ENCODE measurements at regions not wholly inside any gene's neighbourhood (a gene's known extent, or its start where the extent isn't known, plus 50 kb on each side); places are given as distances from the start of the nearest gene placed in this dataset.

DNA sequence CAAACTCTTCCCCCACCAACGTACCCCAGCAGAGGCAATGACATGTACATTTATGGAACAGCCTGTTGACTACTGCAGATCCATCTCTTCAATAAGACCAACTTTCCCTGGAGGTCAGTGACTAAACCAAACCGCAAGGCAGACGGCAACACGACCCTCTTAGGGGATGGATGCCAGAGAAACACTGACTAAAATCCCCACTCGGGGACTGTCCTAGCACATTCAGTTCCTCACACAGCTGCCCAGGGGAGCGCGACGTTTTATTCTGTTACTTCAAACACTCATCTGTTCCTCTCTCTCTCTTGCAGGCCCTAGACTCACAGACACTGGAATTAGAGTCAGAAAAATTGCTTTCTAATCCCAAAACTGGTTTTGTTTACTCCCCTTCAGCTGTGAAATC, 146.5 kb upstream of the PRSS1 start:
- no peaks in the 10 kb centered on the region for H3K9me3 ChIP-seq (ENCODE audit: control insufficient read depth in 1 of 2, insufficient read depth in 1 of 2, low read length in 2 of 2)
- Mint-ChIP-seq H3K27ac (no peak overlapping the region), H3K4me1 (ENCODE audit: low read depth) (peaks cover 7% of the 10 kb centered on the region), H3K27me3 (no peaks in the 10 kb centered on the region), H3K36me3 (ENCODE audit: low read depth) (no peaks in the 10 kb centered on the region), H3K4me3 (no peak overlapping the region), H3K9me3 (no peaks in the 10 kb centered on the region)
- H3K27me3 ChIP-seq (ENCODE audit: control insufficient read depth in 1 of 2, insufficient read depth in 2 of 2, low read length in 2 of 2), result no peaks in the 10 kb centered on the region
- ATAC-seq (ENCODE audit: poor library complexity), result no peak
- ChIA-PET POLR2A (interaction anchor here (1.9 kb wide), 1 partner anchor 206 kb away, joined by 20 read pairs; no protein-coding TSS in a partner anchor), CTCF (interaction anchor here (1.1 to 2.3 kb wide), 2 partner anchors 263 to 613 kb away, joined by 4 to 13 read pairs; no protein-coding TSS in a partner anchor)
- intact Hi-C loops (cut with DNase I, micrococcal nuclease), result loop anchor here in 1 of 2 experiments (2.0 kb wide), 1 partner anchor 402 kb away; no protein-coding TSS in a partner anchor
- TF ChIP-seq, protein P1, sequence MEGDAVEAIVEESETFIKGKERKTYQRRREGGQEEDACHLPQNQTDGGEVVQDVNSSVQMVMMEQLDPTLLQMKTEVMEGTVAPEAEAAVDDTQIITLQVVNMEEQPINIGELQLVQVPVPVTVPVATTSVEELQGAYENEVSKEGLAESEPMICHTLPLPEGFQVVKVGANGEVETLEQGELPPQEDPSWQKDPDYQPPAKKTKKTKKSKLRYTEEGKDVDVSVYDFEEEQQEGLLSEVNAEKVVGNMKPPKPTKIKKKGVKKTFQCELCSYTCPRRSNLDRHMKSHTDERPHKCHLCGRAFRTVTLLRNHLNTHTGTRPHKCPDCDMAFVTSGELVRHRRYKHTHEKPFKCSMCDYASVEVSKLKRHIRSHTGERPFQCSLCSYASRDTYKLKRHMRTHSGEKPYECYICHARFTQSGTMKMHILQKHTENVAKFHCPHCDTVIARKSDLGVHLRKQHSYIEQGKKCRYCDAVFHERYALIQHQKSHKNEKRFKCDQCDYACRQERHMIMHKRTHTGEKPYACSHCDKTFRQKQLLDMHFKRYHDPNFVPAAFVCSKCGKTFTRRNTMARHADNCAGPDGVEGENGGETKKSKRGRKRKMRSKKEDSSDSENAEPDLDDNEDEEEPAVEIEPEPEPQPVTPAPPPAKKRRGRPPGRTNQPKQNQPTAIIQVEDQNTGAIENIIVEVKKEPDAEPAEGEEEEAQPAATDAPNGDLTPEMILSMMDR (IDR thresholded peaks at IDR 0.05), result no peak
- no peaks in the 10 kb centered on the region for H3K36me3 ChIP-seq (ENCODE audit: insufficient read depth, low read length)
- no peaks in the 10 kb centered on the region for H3K4me1 ChIP-seq (ENCODE audit: insufficient read depth, low read length)
- DNase-seq, result no peak
- no peak overlapping the region for H3K27ac ChIP-seq (ENCODE audit: low read depth in 1 of 2, low read length in 2 of 2)
- H3K4me3 ChIP-seq (ENCODE audit: low read length), result no peak overlapping the region

DNA sequence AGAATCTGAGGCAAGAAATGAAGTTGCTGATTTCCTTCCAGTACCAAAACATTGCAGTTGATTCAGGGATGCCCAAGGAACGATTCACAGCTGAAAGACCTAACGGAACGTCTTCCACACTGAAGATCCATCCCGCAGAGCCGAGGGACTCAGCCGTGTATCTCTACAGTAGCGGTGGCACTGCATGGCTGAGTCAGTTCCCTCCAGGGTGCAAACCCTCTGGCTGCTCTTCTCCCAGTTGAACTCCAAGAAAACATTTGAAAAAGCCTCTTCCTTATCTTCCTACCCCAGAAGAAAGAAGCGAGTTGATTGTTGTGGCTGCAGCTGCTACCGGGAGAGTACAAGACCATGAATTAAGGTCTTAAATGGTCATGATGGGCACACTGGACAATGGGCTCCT, 147.1 kb upstream of the PRSS1 start:
- ChIA-PET CTCF (no interaction called here), POLR2A (no interaction called here)
- Mint-ChIP-seq H3K27ac (no peak overlapping the region), H3K4me3 (no peak overlapping the region), H3K4me1 (ENCODE audit: low read depth) (peaks cover 7% of the 10 kb centered on the region), H3K9me3 (no peaks in the 10 kb centered on the region), H3K27me3 (no peaks in the 10 kb centered on the region), H3K36me3 (ENCODE audit: low read depth) (no peaks in the 10 kb centered on the region)
- Histone ChIP-seq H3K27ac (ENCODE audit: low read depth in 1 of 2, low read length in 2 of 2) (no peak overlapping the region), H3K36me3 (ENCODE audit: insufficient read depth, low read length) (no peaks in the 10 kb centered on the region), H3K9me3 (ENCODE audit: control insufficient read depth in 1 of 2, insufficient read depth in 1 of 2, low read length in 2 of 2) (no peaks in the 10 kb centered on the region), H3K4me1 (ENCODE audit: insufficient read depth, low read length) (no peaks in the 10 kb centered on the region), H3K4me3 (ENCODE audit: low read length) (no peak overlapping the region), H3K27me3 (ENCODE audit: control insufficient read depth in 1 of 2, insufficient read depth in 2 of 2, low read length in 2 of 2) (no peaks in the 10 kb centered on the region)
- no peak for DNase-seq
- TF ChIP-seq, protein P1 (IDR thresholded peaks at IDR 0.05), result no peak
- no peak for ATAC-seq (ENCODE audit: poor library complexity)
- intact Hi-C loops (cut with DNase I, micrococcal nuclease), result loop anchor here in 1 of 2 experiments (2.0 kb wide), 1 partner anchor 403 kb away; no protein-coding TSS in a partner anchor

DNA sequence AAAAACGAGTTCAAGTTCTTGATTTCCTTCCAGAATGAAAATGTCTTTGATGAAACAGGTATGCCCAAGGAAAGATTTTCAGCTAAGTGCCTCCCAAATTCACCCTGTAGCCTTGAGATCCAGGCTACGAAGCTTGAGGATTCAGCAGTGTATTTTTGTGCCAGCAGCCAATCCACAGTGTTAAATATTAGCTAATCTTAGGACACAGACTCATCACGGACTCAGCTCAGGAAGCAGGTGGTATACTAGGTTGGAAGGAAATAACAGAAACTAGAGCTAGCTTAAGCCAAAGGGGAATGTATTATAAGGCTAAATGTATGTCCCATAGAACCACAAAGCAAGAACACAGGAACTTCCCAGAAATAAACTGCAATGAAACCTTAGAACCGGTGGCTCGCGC, 151.0 kb upstream of the PRSS1 start:
- no peaks in the 10 kb centered on the region for H3K27me3 Mint-ChIP-seq
- ChIA-PET POLR2A (no interaction called here), CTCF (interaction anchor here (0.7 kb wide), 1 partner anchor 282 kb away, joined by 3 read pairs; no protein-coding TSS in a partner anchor)
- no peak for ATAC-seq (ENCODE audit: poor library complexity)
- H3K36me3 Mint-ChIP-seq (ENCODE audit: low read depth), result no peaks in the 10 kb centered on the region
- no peaks in the 10 kb centered on the region for H3K9me3 Mint-ChIP-seq
- no peaks in the 10 kb centered on the region for H3K9me3 ChIP-seq (ENCODE audit: control insufficient read depth in 1 of 2, insufficient read depth in 1 of 2, low read length in 2 of 2)
- H3K27ac ChIP-seq (ENCODE audit: low read depth in 1 of 2, low read length in 2 of 2), result no peak overlapping the region
- H3K4me1 ChIP-seq (ENCODE audit: insufficient read depth, low read length), result no peaks in the 10 kb centered on the region
- no peaks in the 10 kb centered on the region for H3K4me1 Mint-ChIP-seq (ENCODE audit: low read depth)
- no peak overlapping the region for H3K4me3 Mint-ChIP-seq
- intact Hi-C loops (cut with DNase I, micrococcal nuclease), result no loop called here
- TF ChIP-seq, protein P1 (IDR thresholded peaks at IDR 0.05), result no peak
- H3K36me3 ChIP-seq (ENCODE audit: insufficient read depth, low read length), result no peaks in the 10 kb centered on the region
- no peak overlapping the region for H3K4me3 ChIP-seq (ENCODE audit: low read length)
- H3K27ac Mint-ChIP-seq, result no peak overlapping the region
- no peak for DNase-seq
- H3K27me3 ChIP-seq (ENCODE audit: control insufficient read depth in 1 of 2, insufficient read depth in 2 of 2, low read length in 2 of 2), result no peaks in the 10 kb centered on the region
